ENCODE measurements at regions not wholly inside any gene's neighbourhood (a gene's known extent, or its start where the extent isn't known, plus 50 kb on each side); places are given as distances from the start of the nearest gene placed in this dataset.

- DNase-seq: no peak
Observed at GRCh38 chr12:60930151-60930550, 1330.1 kb upstream of the USP15 start.

GRCh38 chr12:60935981-60936761, 1324.0 kb upstream of the USP15 start:
- no peak for DNase-seq

GRCh38 chr12:60947533-60947932, 1312.7 kb upstream of the USP15 start:
- no peak for DNase-seq

- no peak for DNase-seq
Observed at GRCh38 chr12:60967128-60967527, 1293.1 kb upstream of the USP15 start.

- DNase-seq: no peak
Observed at GRCh38 chr12:60977966-60978365, 1282.2 kb upstream of the USP15 start.

GRCh38 chr12:60980558-60980957, 1279.6 kb upstream of the USP15 start:
- no peak for DNase-seq

GRCh38 chr12:60981473-60981872, 1278.7 kb upstream of the USP15 start:
- DNase-seq: no peak

GRCh38 chr12:60992087-60992486, 1268.1 kb upstream of the USP15 start:
- DNase-seq: no peak

GRCh38 chr12:60995256-60995825, 1264.9 kb upstream of the USP15 start:
- DNase-seq: no peak

GRCh38 chr12:60997869-60998378, 1262.3 kb upstream of the USP15 start:
- DNase-seq: no peak

- no peak for DNase-seq
Observed at GRCh38 chr12:61009192-61009591, 1251.0 kb upstream of the USP15 start.

GRCh38 chr12:61011767-61012423, 1248.3 kb upstream of the USP15 start:
- DNase-seq: no peak

GRCh38 chr12:61018571-61018970, 1241.6 kb upstream of the USP15 start:
- DNase-seq: no peak

- no peak for DNase-seq
Observed at GRCh38 chr12:61023231-61023630, 1237.0 kb upstream of the USP15 start.

GRCh38 chr12:61029516-61029915, 1230.7 kb upstream of the USP15 start:
- DNase-seq: no peak

GRCh38 chr12:61037792-61038191, 1222.4 kb upstream of the USP15 start:
- DNase-seq: no peak

- DNase-seq: no peak
Observed at GRCh38 chr12:61043838-61044237, 1216.4 kb upstream of the USP15 start.

GRCh38 chr12:61044766-61045165, 1215.4 kb upstream of the USP15 start:
- DNase-seq: no peak

- no peak for DNase-seq
Observed at GRCh38 chr12:61070640-61071414, 1189.4 kb upstream of the USP15 start.

GRCh38 chr12:61072717-61073116, 1187.5 kb upstream of the USP15 start:
- no peak for DNase-seq

GRCh38 chr12:61095111-61095510, 1165.1 kb upstream of the USP15 start:
- no peak for DNase-seq

- no peak for DNase-seq
Observed at GRCh38 chr12:61098031-61098580, 1162.1 kb upstream of the USP15 start.

- no peak for DNase-seq
Observed at GRCh38 chr12:61107118-61107517, 1153.1 kb upstream of the USP15 start.
